H9 (cell line): ENCODE measurements at regions not wholly inside any gene's neighbourhood (a gene's known extent, or its start where the extent isn't known, plus 50 kb on each side); places are given as distances from the start of the nearest gene placed in this dataset.

ENCODE experiments used
- DNase-seq: peaks from one replicate; pipeline ENCODE4 v3.0.0-alpha.2; 2017
- H2AFZ ChIP-seq: one replicate; pipeline ENCODE4 v1.6.1; 2013; ENCODE audit warnings: mild to moderate bottlenecking, low read length, control low read depth, moderate library complexity
- H2AK5ac ChIP-seq: 2 replicates; pipeline ENCODE4 v1.6.1; 2013; ENCODE audit warnings: low read length, control low read depth, mixed read lengths; ENCODE audit not compliant: insufficient read length
- H2BK120ac ChIP-seq: one replicate; pipeline ENCODE4 v1.6.1; 2013; ENCODE audit warnings: low read depth, mild to moderate bottlenecking, low read length, control low read depth, inconsistent platforms; ENCODE audit not compliant: poor library complexity, severe bottlenecking
- H2BK12ac ChIP-seq: 2 replicates; pipeline ENCODE4 v1.6.1; 2013; ENCODE audit warnings: low read length, control low read depth, mixed read lengths, low read depth; ENCODE audit not compliant: insufficient read length
- H2BK15ac ChIP-seq: 2 replicates; pipeline ENCODE4 v1.6.1; 2013; ENCODE audit warnings: low read depth, low read length, control low read depth
- H2BK20ac ChIP-seq: one replicate; pipeline ENCODE4 v1.6.1; 2013; ENCODE audit warnings: low read depth, mild to moderate bottlenecking, low read length, control low read depth, inconsistent platforms; ENCODE audit not compliant: poor library complexity, severe bottlenecking
- H2BK5ac ChIP-seq: 2 replicates; pipeline ENCODE4 v1.6.1; 2013; ENCODE audit warnings: low read length, control low read depth, mixed read lengths; ENCODE audit not compliant: insufficient read length
- H3K14ac ChIP-seq: 2 replicates; pipeline ENCODE4 v1.6.1; 2013; ENCODE audit warnings: low read length, control low read depth; ENCODE audit not compliant: insufficient read depth
- H3K18ac ChIP-seq: 2 replicates; pipeline ENCODE4 v1.6.1; 2013; ENCODE audit warnings: low read depth, mild to moderate bottlenecking, mixed read lengths, low read length, control low read depth; ENCODE audit not compliant: insufficient read length
- H3K23ac ChIP-seq: 2 replicates; pipeline ENCODE4 v1.6.1; 2013; ENCODE audit warnings: low read length, control low read depth, mixed read lengths, low read depth; ENCODE audit not compliant: insufficient read length
- H3K23me2 ChIP-seq: 2 replicates; pipeline ENCODE4 v1.6.1; 2013; ENCODE audit warnings: low read depth, mild to moderate bottlenecking, mixed read lengths, low read length, control low read depth; ENCODE audit not compliant: insufficient read length, poor library complexity, severe bottlenecking
- H3K27ac ChIP-seq: 2 replicates; pipeline ENCODE4 v1.5.1; 2013; ENCODE audit warnings: low read length, control low read depth, mixed read lengths, low read depth; ENCODE audit not compliant: insufficient read length
- H3K27me3 ChIP-seq: 2 replicates; pipeline ENCODE4 v1.6.1; 2013; ENCODE audit warnings: low read length, control low read depth, inconsistent platforms; ENCODE audit not compliant: insufficient read depth
- H3K4ac ChIP-seq: 2 replicates; pipeline ENCODE4 v1.6.1; 2013; ENCODE audit warnings: low read depth, mild to moderate bottlenecking, control low read depth, inconsistent platforms, low read length, moderate library complexity
- H3K4me1 ChIP-seq: 2 replicates; pipeline ENCODE4 v1.6.1; 2013; ENCODE audit warnings: low read length, control low read depth, inconsistent platforms; ENCODE audit not compliant: insufficient read depth
- H3K4me2 ChIP-seq: 2 replicates; pipeline ENCODE4 v1.6.1; 2013; ENCODE audit warnings: low read length, control low read depth, mixed read lengths; ENCODE audit not compliant: insufficient read length, insufficient read depth
- H3K56ac ChIP-seq: 2 replicates; pipeline ENCODE4 v1.6.1; 2013; ENCODE audit warnings: low read depth, mild to moderate bottlenecking, mixed read lengths, low read length, control low read depth; ENCODE audit not compliant: insufficient read length
- H3K79me1 ChIP-seq: 2 replicates; pipeline ENCODE4 v1.6.1; 2013; ENCODE audit warnings: low read depth, mild to moderate bottlenecking, moderate library complexity, low read length, control low read depth, inconsistent platforms; ENCODE audit not compliant: insufficient read depth, poor library complexity, severe bottlenecking
- H3K79me2 ChIP-seq: 2 replicates; pipeline ENCODE4 v1.6.1; 2013; ENCODE audit warnings: low read length, control low read depth, inconsistent platforms; ENCODE audit not compliant: insufficient read depth
- H3K9ac ChIP-seq: 2 replicates; pipeline ENCODE4 v1.6.1; 2013; ENCODE audit warnings: low read length, control low read depth, mixed read lengths; ENCODE audit not compliant: insufficient read length; ENCODE audit errors: extremely low read depth
- H3K9me3 ChIP-seq: one replicate; pipeline ENCODE4 v1.6.1; 2013; ENCODE audit warnings: low read depth, low read length, inconsistent platforms; ENCODE audit not compliant: control insufficient read depth
- H3T11ph ChIP-seq: one replicate; pipeline ENCODE4 v1.6.1; 2013; ENCODE audit warnings: mild to moderate bottlenecking, low read length, control low read depth, inconsistent platforms
- H4K20me1 ChIP-seq: one replicate; pipeline ENCODE4 v1.6.1; 2013; ENCODE audit not compliant: control insufficient read depth, insufficient read length, insufficient read depth
- H4K5ac ChIP-seq: 2 replicates; pipeline ENCODE4 v1.6.1; 2013; ENCODE audit warnings: low read depth, mild to moderate bottlenecking, mixed read lengths, low read length, control low read depth; ENCODE audit not compliant: insufficient read length
- H4K8ac ChIP-seq: replicated peaks from 2 replicates; pipeline ENCODE4 v1.6.1; 2013; ENCODE audit warnings: low read length, control low read depth, mixed read lengths, low read depth; ENCODE audit not compliant: insufficient read length
- H4K91ac ChIP-seq: 2 replicates; pipeline ENCODE4 v1.6.1; 2013; ENCODE audit warnings: low read depth, mild to moderate bottlenecking, moderate library complexity, mixed read lengths, low read length, control low read depth; ENCODE audit not compliant: insufficient read length
- H3K27ac Mint-ChIP-seq, 3 experiments: 2 replicates in 2 of 3; 3 replicates in 1 of 3; pipeline ENCODE4 v1.8.0; 2020 to 2021; ENCODE audit warnings: mixed read lengths in 3 of 3, mild to moderate bottlenecking in 1 of 3, moderate library complexity in 1 of 3
- H3K27me3 Mint-ChIP-seq: 2 replicates; pipeline ENCODE4 v1.8.0; 2021; ENCODE audit warnings: low read depth, mild to moderate bottlenecking, moderate library complexity, mixed read lengths
- H3K36me3 Mint-ChIP-seq, 3 experiments: 2 replicates in 2 of 3; 3 replicates in 1 of 3; pipeline ENCODE4 v1.8.0; 2020 to 2021; ENCODE audit warnings: low read depth in 3 of 3, mixed read lengths in 3 of 3; ENCODE audit not compliant: insufficient read depth in 1 of 3
- H3K4me1 Mint-ChIP-seq, 2 experiments: 2 replicates each; pipeline ENCODE4 v1.8.0; 2020; ENCODE audit warnings: mixed read lengths in 2 of 2
- H3K4me3 Mint-ChIP-seq, 2 experiments: 2 replicates in 1 of 2; 3 replicates in 1 of 2; pipeline ENCODE4 v1.8.0; 2020 to 2021; ENCODE audit warnings: mild to moderate bottlenecking in 2 of 2, mixed read lengths in 2 of 2, moderate library complexity in 1 of 2
- H3K9me3 Mint-ChIP-seq, 2 experiments: 2 replicates in 1 of 2; 3 replicates in 1 of 2; pipeline ENCODE4 v1.8.0; 2020; ENCODE audit warnings: mild to moderate bottlenecking in 2 of 2, mixed read lengths in 2 of 2, moderate library complexity in 1 of 2
- WGBS: extraction: QIAGEN DNeasy Blood & Tissue Kit; methylation state at CpG from one replicate; pipeline ENCODE4 v1.1.7; 2013; ENCODE audit warnings: missing lambda C conversion rate, low lambda C conversion rate, mixed read lengths; ENCODE audit not compliant: insufficient read length; ENCODE audit errors: extremely low coverage; 5-methylcytosine and 5-hydroxymethylcytosine counted together
- TF ChIP-seq, protein P1 (sequence below): fragments of 200-600 bp; sonication (generic); conservative IDR thresholded peaks from 3 replicates; pipeline ENCODE4 v1.8.0; 2021; ENCODE audit warnings: antibody characterized with exemption, mild to moderate bottlenecking

GRCh38 chr10:132476146-132477065 lies 61.2 kb upstream of the INPP5A start:
- no peak overlapping the region for H3K14ac ChIP-seq
- no peaks in the 10 kb centered on the region for H3K23me2 ChIP-seq
- no peak overlapping the region for H2BK15ac ChIP-seq
- no peak overlapping the region for H3K4me2 ChIP-seq
- no peak overlapping the region for H3K4me3 Mint-ChIP-seq
- H2AK5ac ChIP-seq = no peak overlapping the region
- H3K9ac ChIP-seq = no peak overlapping the region
- H2AFZ ChIP-seq = no peak overlapping the region
- no peaks in the 10 kb centered on the region for H3K27me3 ChIP-seq
- H3K4ac ChIP-seq = no peak overlapping the region
- peaks cover 21% of the 10 kb centered on the region for H3K27me3 Mint-ChIP-seq
- H2BK5ac ChIP-seq = no peak overlapping the region
- H3K4me1 ChIP-seq = no peaks in the 10 kb centered on the region
- H4K5ac ChIP-seq = no peak overlapping the region
- H3K18ac ChIP-seq = no peak overlapping the region
- no peak overlapping the region for H3K56ac ChIP-seq
- H2BK120ac ChIP-seq = no peak overlapping the region
- DNase-seq = no peak
- H3K36me3 Mint-ChIP-seq = peaks cover 0 to 4% (median 2%) of the 10 kb centered on the region in 3 experiments; a peak in 2 of 7 replicates
- no peak overlapping the region for H4K8ac ChIP-seq
- no peak overlapping the region for H2BK20ac ChIP-seq
- H4K91ac ChIP-seq = no peak overlapping the region
- no peak overlapping the region for H3K27ac ChIP-seq
- H4K20me1 ChIP-seq = no peaks in the 10 kb centered on the region
- no peak overlapping the region; a peak in 1 of 7 replicates for H3K27ac Mint-ChIP-seq
- no CpG with 5 or more reads among the region's 16 CpGs for WGBS
- H3K79me1 ChIP-seq = no peaks in the 10 kb centered on the region
- no peak overlapping the region for H3T11ph ChIP-seq
- no peaks in the 10 kb centered on the region for H3K9me3 ChIP-seq
- H2BK12ac ChIP-seq = no peak overlapping the region
- TF ChIP-seq, protein P1, sequence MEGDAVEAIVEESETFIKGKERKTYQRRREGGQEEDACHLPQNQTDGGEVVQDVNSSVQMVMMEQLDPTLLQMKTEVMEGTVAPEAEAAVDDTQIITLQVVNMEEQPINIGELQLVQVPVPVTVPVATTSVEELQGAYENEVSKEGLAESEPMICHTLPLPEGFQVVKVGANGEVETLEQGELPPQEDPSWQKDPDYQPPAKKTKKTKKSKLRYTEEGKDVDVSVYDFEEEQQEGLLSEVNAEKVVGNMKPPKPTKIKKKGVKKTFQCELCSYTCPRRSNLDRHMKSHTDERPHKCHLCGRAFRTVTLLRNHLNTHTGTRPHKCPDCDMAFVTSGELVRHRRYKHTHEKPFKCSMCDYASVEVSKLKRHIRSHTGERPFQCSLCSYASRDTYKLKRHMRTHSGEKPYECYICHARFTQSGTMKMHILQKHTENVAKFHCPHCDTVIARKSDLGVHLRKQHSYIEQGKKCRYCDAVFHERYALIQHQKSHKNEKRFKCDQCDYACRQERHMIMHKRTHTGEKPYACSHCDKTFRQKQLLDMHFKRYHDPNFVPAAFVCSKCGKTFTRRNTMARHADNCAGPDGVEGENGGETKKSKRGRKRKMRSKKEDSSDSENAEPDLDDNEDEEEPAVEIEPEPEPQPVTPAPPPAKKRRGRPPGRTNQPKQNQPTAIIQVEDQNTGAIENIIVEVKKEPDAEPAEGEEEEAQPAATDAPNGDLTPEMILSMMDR = no peak
- peaks cover 6 to 10% of the 10 kb centered on the region in 2 experiments for H3K4me1 Mint-ChIP-seq
- H3K79me2 ChIP-seq = no peaks in the 10 kb centered on the region
- peaks cover 3 to 8% of the 10 kb centered on the region in 2 experiments; a peak in 3 of 5 replicates for H3K9me3 Mint-ChIP-seq
- H3K23ac ChIP-seq = no peak overlapping the region
